HCT116 (cell line): ENCODE measurements at regions not wholly inside any gene's neighbourhood (a gene's known extent, or its start where the extent isn't known, plus 50 kb on each side); places are given as distances from the start of the nearest gene placed in this dataset.

Experiments used
- ATAC-seq: fragments of 200-7000 bp; cut with Tn5 transposase; 2 replicates; pipeline ENCODE4 v1.9.1; 2020; ENCODE audit warnings: mild to moderate bottlenecking, moderate library complexity
- BruUV-seq: library from RNA; stranded (reverse); fragments of 400-500 nt; replicated peaks from 2 replicates; lab custom pipeline; 2021; lab: Mats Ljungman, UMichigan
- CTCF ChIA-PET: fragments of 300-600 bp; sonication (Branson Sonifier 250); formaldehyde crosslinking; loops from one replicate; lab custom pipeline; 2021; ENCODE audit warnings: antibody characterized with exemption; lab: Charles Lee
- POLR2A ChIA-PET: fragments of 300-600, 350-600 bp; sonication (Branson Sonifier 250); formaldehyde crosslinking; loops from one replicate; lab custom pipeline; 2021; ENCODE audit warnings: antibody characterized with exemption; lab: Charles Lee
- RAD21 ChIA-PET, 2 experiments: fragments of 300-600 bp; sonication (Branson Sonifier 250); formaldehyde crosslinking; loops; one replicate each; lab custom pipeline; 2023; ENCODE audit warnings: low total read pairs in 2 of 2; ENCODE audit not compliant: uncharacterized antibody in 2 of 2, unreplicated experiment in 2 of 2, low non-redundant PET in 1 of 2; lab: Charles Lee
- DNase-seq: peaks from one replicate; pipeline ENCODE4 v3.0.0-alpha.2; 2010; ENCODE audit warnings: low read depth, low spot score
- H2AFZ ChIP-seq: fragments of 200-600 bp; shearing (Covaris generic), sonication (generic); 2 replicates; pipeline ENCODE4 v1.6.1; 2017; ENCODE audit warnings: low read depth, mixed run types, mixed read lengths, antibody characterized with exemption, low read length; ENCODE audit not compliant: poor library complexity, severe bottlenecking
- H3K27ac ChIP-seq: 2 replicates; pipeline ENCODE4 v1.5.1; 2012; ENCODE audit warnings: low read depth, low read length
- H3K27me3 ChIP-seq: fragments of 200-600 bp; sonication (generic); 2 replicates; pipeline ENCODE4 v1.6.1; 2016; ENCODE audit warnings: mixed run types, low read length, mixed read lengths; ENCODE audit not compliant: insufficient read depth
- H3K36me3 ChIP-seq, 2 experiments: fragments of 200-500 bp in 1 of 2; fragments of 200-600 bp in 1 of 2; sonication (Bioruptor generic) in 1 of 2; sonication (generic) in 1 of 2; 2 replicates each; pipeline versions ENCODE4 v1.5.1 to v1.6.1; 2014 to 2016; ENCODE audit warnings: low read length in 2 of 2, inconsistent platforms in 1 of 2, mixed read lengths in 1 of 2, mixed run types in 1 of 2; ENCODE audit not compliant: insufficient read depth in 2 of 2, control insufficient read depth in 1 of 2
- H3K4me1 ChIP-seq, 2 experiments: fragments of 200-600 bp in 1 of 2; sonication (generic) in 1 of 2; 2 replicates each; pipeline versions ENCODE4 v1.5.1 to v1.6.1; 2012 to 2017; ENCODE audit warnings: low read length in 2 of 2, inconsistent platforms in 1 of 2, mild to moderate bottlenecking in 1 of 2, mixed read lengths in 1 of 2, mixed run types in 1 of 2, moderate library complexity in 1 of 2; ENCODE audit not compliant: insufficient read depth in 2 of 2, control insufficient read depth in 1 of 2
- H3K4me2 ChIP-seq: fragments of 200-600 bp; sonication (generic); 2 replicates; pipeline ENCODE4 v1.6.1; 2017; ENCODE audit warnings: mixed run types, low read length, mixed read lengths
- H3K4me3 ChIP-seq, 2 experiments: fragments of 200-600 bp in 1 of 2; sonication (generic) in 1 of 2; replicated peaks in 1 of 2; 2 replicates each; pipeline ENCODE4 v1.5.1; 2011 to 2016; ENCODE audit warnings: low read length in 2 of 2, control low read depth in 1 of 2, low read depth in 1 of 2, mild to moderate bottlenecking in 1 of 2, mixed read lengths in 1 of 2, mixed run types in 1 of 2
- H3K79me2 ChIP-seq: fragments of 200-600 bp; sonication (generic); 2 replicates; pipeline ENCODE4 v1.6.1; 2017; ENCODE audit warnings: mild to moderate bottlenecking, mixed run types, low read length, moderate library complexity, mixed read lengths; ENCODE audit not compliant: insufficient read depth
- H3K9ac ChIP-seq: fragments of 200-600 bp; sonication (generic); 2 replicates; pipeline ENCODE4 v1.6.1; 2016; ENCODE audit warnings: low read length, mixed read lengths
- H3K9me2 ChIP-seq: fragments of 200-600 bp; sonication (generic), shearing (Covaris generic); 2 replicates; pipeline ENCODE4 v1.6.1; 2017; ENCODE audit warnings: mixed run types, mild to moderate bottlenecking, moderate library complexity; ENCODE audit not compliant: insufficient read depth
- H3K9me3 ChIP-seq, 2 experiments: fragments of 200-500 bp in 1 of 2; fragments of 200-600 bp in 1 of 2; sonication (Bioruptor generic) in 1 of 2; sonication (generic) in 1 of 2; 2 replicates each; pipeline ENCODE4 v1.6.1; 2014 to 2017; ENCODE audit warnings: low read length in 2 of 2, mixed read lengths in 2 of 2, inconsistent platforms in 1 of 2, low read depth in 1 of 2, mild to moderate bottlenecking in 1 of 2, mixed run types in 1 of 2, moderate library complexity in 1 of 2; ENCODE audit not compliant: control insufficient read depth in 1 of 2, insufficient read depth in 1 of 2
- H4K20me1 ChIP-seq: fragments of 200-600 bp; sonication (generic), shearing (Covaris generic); 2 replicates; pipeline ENCODE4 v1.6.1; 2017; ENCODE audit warnings: mixed run types, mild to moderate bottlenecking, moderate library complexity; ENCODE audit not compliant: insufficient read depth
- ATF3 ChIP-seq: IDR thresholded peaks from 2 replicates; pipeline ENCODE4 v1.6.1; 2012
- CBX3 ChIP-seq: IDR thresholded peaks from 2 replicates; pipeline ENCODE4 v1.6.1; 2012; ENCODE audit warnings: low read depth
- CEBPB ChIP-seq: IDR thresholded peaks from 2 replicates; pipeline ENCODE4 v1.6.1; 2012; ENCODE audit warnings: low read depth
- EGR1 ChIP-seq: IDR thresholded peaks from 2 replicates; pipeline ENCODE4 v1.6.1; 2012; ENCODE audit warnings: low read depth
- EZH2 ChIP-seq: fragments of 200-600 bp; sonication (generic); IDR thresholded peaks from 2 replicates; pipeline ENCODE4 v1.6.1; 2017; ENCODE audit warnings: antibody characterized with exemption, mixed run types
- EZH2phosphoT487 ChIP-seq: fragments of 200-600 bp; IDR thresholded peaks from 2 replicates; pipeline ENCODE4 v1.6.1; 2018; ENCODE audit warnings: antibody characterized with exemption, borderline replicate concordance
- FOSL1 ChIP-seq: IDR thresholded peaks from 2 replicates; pipeline ENCODE4 v1.6.1; 2012; ENCODE audit warnings: low read depth
- JUND ChIP-seq: IDR thresholded peaks from 2 replicates; pipeline ENCODE4 v1.6.1; 2012
- POLR2A ChIP-seq: IDR thresholded peaks from 2 replicates; pipeline ENCODE4 v1.7.0; 2011; ENCODE audit warnings: borderline replicate concordance; ENCODE audit not compliant: insufficient read depth, insufficient read length; ENCODE audit errors: extremely low read depth
- POLR2AphosphoS5 ChIP-seq: IDR thresholded peaks from 2 replicates; pipeline ENCODE4 v1.6.1; 2011; ENCODE audit warnings: mild to moderate bottlenecking, low read depth, low read length, moderate library complexity
- RAD21 ChIP-seq: IDR thresholded peaks from 2 replicates; pipeline ENCODE4 v1.6.1; 2012; ENCODE audit warnings: low read depth, mild to moderate bottlenecking
- SIN3A ChIP-seq: IDR thresholded peaks from 2 replicates; pipeline ENCODE4 v1.6.1; 2012; ENCODE audit warnings: low read depth
- SP1 ChIP-seq: IDR thresholded peaks from 2 replicates; pipeline ENCODE4 v1.6.1; 2012; ENCODE audit warnings: low read depth
- SRF ChIP-seq: IDR thresholded peaks from 2 replicates; pipeline ENCODE4 v1.6.1; 2012; ENCODE audit warnings: low read depth
- YY1 ChIP-seq: IDR thresholded peaks from 2 replicates; pipeline ENCODE4 v1.6.1; 2011; ENCODE audit warnings: low read length, low read depth, moderate library complexity, mild to moderate bottlenecking; ENCODE audit not compliant: insufficient replicate concordance; ENCODE audit errors: extremely low read depth
- ZFX ChIP-seq: fragments of 450-650 bp; IDR thresholded peaks from 2 replicates; pipeline ENCODE4 v1.6.1; 2017
- ZNF274 ChIP-seq: fragments of 200-500 bp; sonication (Bioruptor generic); IDR thresholded peaks from 2 replicates; pipeline ENCODE4 v1.6.1; 2014; ENCODE audit warnings: mild to moderate bottlenecking, low read depth, low read length, inconsistent platforms
- intact Hi-C: fragments of 100-400 bp; cut with micrococcal nuclease; formaldehyde crosslinking; loops from 2 replicates; pipeline ENCODE4 v1.10.0; 2022
- TF ChIP-seq, protein P1 (sequence below): IDR thresholded peaks from 2 replicates; pipeline ENCODE4 v1.6.1; 2011; ENCODE audit warnings: mild to moderate bottlenecking, low read length, moderate library complexity; ENCODE audit not compliant: insufficient replicate concordance; ENCODE audit errors: extremely low read depth
- TF ChIP-seq, protein P2 (sequence below): IDR thresholded peaks from 2 replicates; pipeline ENCODE4 v1.6.1; 2012

DNA sequence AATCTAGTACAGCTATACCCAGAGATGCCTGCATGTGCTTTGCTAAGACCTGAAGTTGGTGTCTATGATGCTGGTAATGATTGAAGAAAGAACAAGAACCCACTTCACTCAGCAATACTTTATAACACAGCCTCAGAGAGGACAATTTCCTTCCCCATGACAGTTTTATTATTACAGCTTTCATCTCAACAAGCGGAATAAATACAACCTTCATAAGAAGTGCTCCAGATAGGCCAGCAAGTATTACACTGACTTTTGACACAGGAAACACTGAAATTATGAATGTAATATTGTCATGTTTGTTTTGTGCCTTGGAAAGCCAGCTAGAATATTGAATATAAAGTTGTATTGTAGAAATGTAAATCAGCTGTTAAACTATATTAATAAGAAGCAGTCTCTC is 557.4 kb upstream of the ARPP21 start:
- no peak for ATAC-seq
- CTCF ChIA-PET, result no interaction called here

DNA sequence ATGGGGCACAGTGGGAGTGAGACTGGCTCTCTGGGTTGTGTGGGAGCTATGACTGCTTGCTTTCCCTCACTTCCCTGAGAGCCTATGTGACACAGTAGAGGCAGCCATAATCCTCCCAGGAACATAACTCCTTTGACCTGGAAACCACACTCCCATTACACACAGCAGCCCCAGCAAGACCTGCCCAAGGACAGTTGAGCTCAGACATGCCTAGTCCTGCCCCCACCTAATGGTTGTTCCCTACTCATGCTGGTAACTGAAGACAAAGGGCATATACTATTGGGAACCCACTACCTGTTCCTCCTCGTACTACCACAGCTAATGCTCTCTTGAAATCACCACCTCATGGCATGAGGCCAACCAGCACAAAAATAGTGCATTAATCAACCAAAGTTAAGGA is 550.4 kb upstream of the ARPP21 start:
- Histone ChIP-seq H4K20me1 (no peaks in the 10 kb centered on the region), H3K27ac (no peak overlapping the region), H3K4me3 (no peak overlapping the region), H2AFZ (no peak overlapping the region), H3K9me2 (no peaks in the 10 kb centered on the region), H3K9ac (no peak overlapping the region), H3K36me3 (no peaks in the 10 kb centered on the region), H3K27me3 (no peaks in the 10 kb centered on the region), H3K4me2 (no peak overlapping the region), H3K9me3 (peaks cover 9 to 10% of the 10 kb centered on the region in 2 experiments; a peak in 2 of 4 replicates), H3K79me2 (no peaks in the 10 kb centered on the region), H3K4me1 (no peaks in the 10 kb centered on the region)
- DNase-seq (no peak), ATAC-seq (no peak)
- intact Hi-C loops, result no loop called here
- BruUV-seq, result no TSS peak
- ChIA-PET CTCF (no interaction called here), POLR2A (no interaction called here), RAD21 (no interaction called here)
- TF ChIP-seq ATF3 (no peak), EZH2 (no peak), YY1 (no peak), CEBPB (no peak), ZNF274 (no peak), SP1 (no peak), FOSL1 (no peak), RAD21 (no peak), POLR2AphosphoS5 (no peak), EZH2phosphoT487 (no peak), SIN3A (no peak), EGR1 (no peak), SRF (no peak), CBX3 (no peak), POLR2A (no peak)
- TF ChIP-seq, protein P1, sequence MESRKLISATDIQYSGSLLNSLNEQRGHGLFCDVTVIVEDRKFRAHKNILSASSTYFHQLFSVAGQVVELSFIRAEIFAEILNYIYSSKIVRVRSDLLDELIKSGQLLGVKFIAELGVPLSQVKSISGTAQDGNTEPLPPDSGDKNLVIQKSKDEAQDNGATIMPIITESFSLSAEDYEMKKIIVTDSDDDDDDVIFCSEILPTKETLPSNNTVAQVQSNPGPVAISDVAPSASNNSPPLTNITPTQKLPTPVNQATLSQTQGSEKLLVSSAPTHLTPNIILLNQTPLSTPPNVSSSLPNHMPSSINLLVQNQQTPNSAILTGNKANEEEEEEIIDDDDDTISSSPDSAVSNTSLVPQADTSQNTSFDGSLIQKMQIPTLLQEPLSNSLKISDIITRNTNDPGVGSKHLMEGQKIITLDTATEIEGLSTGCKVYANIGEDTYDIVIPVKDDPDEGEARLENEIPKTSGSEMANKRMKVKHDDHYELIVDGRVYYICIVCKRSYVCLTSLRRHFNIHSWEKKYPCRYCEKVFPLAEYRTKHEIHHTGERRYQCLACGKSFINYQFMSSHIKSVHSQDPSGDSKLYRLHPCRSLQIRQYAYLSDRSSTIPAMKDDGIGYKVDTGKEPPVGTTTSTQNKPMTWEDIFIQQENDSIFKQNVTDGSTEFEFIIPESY, result no peak
- TF ChIP-seq, protein P2, sequence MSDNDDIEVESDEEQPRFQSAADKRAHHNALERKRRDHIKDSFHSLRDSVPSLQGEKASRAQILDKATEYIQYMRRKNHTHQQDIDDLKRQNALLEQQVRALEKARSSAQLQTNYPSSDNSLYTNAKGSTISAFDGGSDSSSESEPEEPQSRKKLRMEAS, result no peak

More for the DNA sequence above, 557.4 kb upstream of the ARPP21 start:
- Histone ChIP-seq H4K20me1 (no peaks in the 10 kb centered on the region), H3K4me1 (no peaks in the 10 kb centered on the region), H3K27ac (no peak overlapping the region), H3K36me3 (no peaks in the 10 kb centered on the region), H3K4me3 (no peak overlapping the region), H3K9ac (no peak overlapping the region), H3K9me2 (no peaks in the 10 kb centered on the region), H3K79me2 (no peaks in the 10 kb centered on the region), H3K27me3 (no peaks in the 10 kb centered on the region), H2AFZ (no peak overlapping the region), H3K9me3 (peaks cover 4 to 13% of the 10 kb centered on the region in 2 experiments; a peak in 2 of 4 replicates), H3K4me2 (no peak overlapping the region)
- DNase-seq, result no peak
- intact Hi-C loops, result no loop called here
- RAD21 ChIA-PET, result no interaction called here
- BruUV-seq, result no TSS peak
- TF ChIP-seq, protein P2, result no peak
- no peak for TF ChIP-seq SRF
- no peak for TF ChIP-seq EGR1
- TF ChIP-seq RAD21, result no peak
- no peak for TF ChIP-seq SP1
- TF ChIP-seq FOSL1, result no peak
- no peak for TF ChIP-seq JUND
- TF ChIP-seq ZFX, result no peak
- no peak for TF ChIP-seq EZH2phosphoT487
- POLR2A ChIA-PET, result no interaction called here
